HEK293T (cell line): ENCODE measurements at regions not wholly inside any gene's neighbourhood (a gene's known extent, or its start where the extent isn't known, plus 50 kb on each side); places are given as distances from the start of the nearest gene placed in this dataset.

Source experiments
- ELF4 ChIP-seq: fragments of 450-650 bp; IDR thresholded peaks from 2 replicates; pipeline ENCODE4 v1.6.1; 2017; ENCODE audit warnings: antibody characterized with exemption
- FOXK2 ChIP-seq: fragments of 450-650 bp; IDR thresholded peaks from 2 replicates; pipeline ENCODE4 v1.6.1; 2016; ENCODE audit warnings: mild to moderate bottlenecking
- FOXM1 ChIP-seq: fragments of 450-650 bp; IDR thresholded peaks from 2 replicates; pipeline ENCODE4 v1.6.1; 2017; ENCODE audit warnings: mild to moderate bottlenecking, borderline replicate concordance
- NFRKB ChIP-seq: fragments of 450-650 bp; IDR thresholded peaks from 2 replicates; pipeline ENCODE4 v1.6.1; 2016; ENCODE audit warnings: mild to moderate bottlenecking, moderate library complexity
- ZNF384 ChIP-seq: fragments of 450-650 bp; IDR thresholded peaks from 2 replicates; pipeline ENCODE4 v1.6.1; 2016

DNA sequence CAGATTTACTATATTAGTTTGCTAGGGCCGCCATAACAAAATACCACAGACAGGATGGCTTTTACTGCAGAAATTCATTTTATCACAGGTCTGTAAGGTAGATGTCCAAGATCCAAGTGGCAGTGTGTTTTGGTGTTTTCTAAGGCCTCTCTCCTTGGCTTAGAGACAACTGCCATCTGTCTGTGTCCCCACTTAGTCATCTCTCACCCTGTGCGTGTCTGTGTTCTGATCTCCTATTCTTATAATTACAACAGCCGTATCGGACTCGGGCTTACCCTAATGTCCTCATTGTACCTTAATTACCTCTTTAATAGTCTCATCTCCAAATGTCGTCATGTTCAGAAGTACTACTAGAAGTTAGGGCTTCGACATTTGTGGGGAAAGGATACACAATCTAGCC lies 362.3 kb upstream of the CDH19 start:
- TF ChIP-seq NFRKB (no peak), FOXM1 (no peak), ELF4 (no peak), ZNF384 (no peak), FOXK2 (no peak)
